Tibial nerve (tissue), 4 donors: ENCODE measurements at regions not wholly inside any gene's neighbourhood (a gene's known extent, or its start where the extent isn't known, plus 50 kb on each side); places are given as distances from the start of the nearest gene placed in this dataset.

ENCODE experiments used
- DNase-seq, 2 donors: peaks; one replicate each; pipeline ENCODE4 v3.0.0-alpha.2; 2019; ENCODE audit warnings: low spot score in 2 of 2
- H3K27ac ChIP-seq, 4 donors: fragments of 200-600 bp; sonication (generic) in 3 of 4; one replicate each; pipeline ENCODE4 v1.5.1; 2017 to 2019; ENCODE audit warnings: mild to moderate bottlenecking in 1 of 4
- H3K27me3 ChIP-seq, 2 donors: fragments of 200-600 bp; sonication (generic) in 1 of 2; one replicate each; pipeline versions ENCODE4 v1.5.1 to v1.6.0; 2017 to 2019
- H3K36me3 ChIP-seq, 3 donors: fragments of 200-600 bp; sonication (generic); one replicate each; pipeline ENCODE4 v1.5.1; 2018 to 2019
- H3K4me1 ChIP-seq, 4 donors: fragments of 200-600 bp; sonication (generic) in 3 of 4; one replicate each; pipeline ENCODE4 v1.5.1; 2017 to 2019
- H3K4me3 ChIP-seq, 4 donors: fragments of 200-600 bp; sonication (generic) in 3 of 4; one replicate each; pipeline ENCODE4 v1.5.1; 2017 to 2019; ENCODE audit warnings: mild to moderate bottlenecking in 1 of 4, moderate library complexity in 1 of 4
- H3K9me3 ChIP-seq, 4 donors: fragments of 200-600 bp; sonication (generic) in 3 of 4; one replicate each; pipeline ENCODE4 v1.5.1; 2017 to 2019
- EP300 ChIP-seq, 2 donors: sonication (generic); formaldehyde crosslinking; IDR thresholded peaks; one replicate each; pipeline ENCODE4 v1.6.1; 2017; ENCODE audit warnings: antibody characterized with exemption in 2 of 2, mild to moderate bottlenecking in 1 of 2
- POLR2A ChIP-seq, 2 donors: fragments of 450-650 bp; IDR thresholded peaks; one replicate each; pipeline ENCODE4 v1.6.1; 2017; ENCODE audit warnings: antibody characterized with exemption in 2 of 2, mild to moderate bottlenecking in 2 of 2, moderate library complexity in 2 of 2
- WGBS, 2 donors: methylation state at CpG; one replicate each; pipeline ENCODE4 v1.1.5; 2018; 5-methylcytosine and 5-hydroxymethylcytosine counted together
- TF ChIP-seq, protein P1 (sequence below), 5 experiments: fragments of 200-600 bp in 3 of 5; fragments of 450-650 bp in 2 of 5; sonication (generic) in 3 of 5; IDR thresholded peaks; one replicate each; pipeline ENCODE4 v1.5.1; 2016 to 2019; ENCODE audit warnings: antibody characterized with exemption in 5 of 5, mild to moderate bottlenecking in 3 of 5, moderate library complexity in 2 of 5

DNA sequence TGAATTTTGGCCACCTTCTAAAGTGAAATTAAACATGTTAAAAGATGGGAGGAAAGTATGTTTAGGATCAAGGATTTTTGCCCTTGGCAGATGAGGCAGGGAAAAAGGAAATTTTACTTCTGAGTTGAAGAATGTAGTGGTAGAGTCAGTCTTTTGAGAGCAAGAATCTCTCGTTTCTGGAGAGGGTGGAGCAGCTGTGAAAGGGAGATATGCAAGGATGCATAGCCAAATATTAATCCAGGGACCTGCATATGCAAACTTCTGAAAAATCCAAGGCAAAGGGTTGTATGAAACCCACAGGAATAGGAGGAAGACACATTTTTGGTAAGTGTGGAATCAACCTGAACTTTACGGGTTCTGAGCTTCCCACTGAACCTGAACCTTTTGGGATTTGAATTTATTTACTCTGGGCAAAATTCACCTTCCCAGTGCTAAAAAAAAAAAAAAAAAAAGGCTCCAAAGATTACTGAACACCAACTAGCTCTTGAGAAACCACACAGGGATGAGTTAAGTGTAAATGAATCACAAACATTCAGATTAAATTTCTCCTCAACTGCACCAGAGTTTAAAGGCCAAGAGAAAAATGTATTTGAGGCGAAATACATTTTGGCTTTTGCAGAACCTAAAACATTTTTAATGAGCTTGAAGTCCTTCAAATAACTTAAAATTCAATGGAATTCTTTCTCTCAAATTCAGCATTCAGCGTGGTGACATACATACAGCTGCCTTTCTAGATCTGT lies 187.1 kb upstream of the CDKN3 start:
- H3K27me3 ChIP-seq, result no peaks in the 10 kb centered on the region
- H3K4me3 ChIP-seq, result no peak overlapping the region
- H3K36me3 ChIP-seq, result no peaks in the 10 kb centered on the region
- no peak for TF ChIP-seq EP300 (IDR thresholded peaks at IDR 0.05)
- TF ChIP-seq POLR2A (IDR thresholded peaks at IDR 0.05), result no peak
- TF ChIP-seq, protein P1, sequence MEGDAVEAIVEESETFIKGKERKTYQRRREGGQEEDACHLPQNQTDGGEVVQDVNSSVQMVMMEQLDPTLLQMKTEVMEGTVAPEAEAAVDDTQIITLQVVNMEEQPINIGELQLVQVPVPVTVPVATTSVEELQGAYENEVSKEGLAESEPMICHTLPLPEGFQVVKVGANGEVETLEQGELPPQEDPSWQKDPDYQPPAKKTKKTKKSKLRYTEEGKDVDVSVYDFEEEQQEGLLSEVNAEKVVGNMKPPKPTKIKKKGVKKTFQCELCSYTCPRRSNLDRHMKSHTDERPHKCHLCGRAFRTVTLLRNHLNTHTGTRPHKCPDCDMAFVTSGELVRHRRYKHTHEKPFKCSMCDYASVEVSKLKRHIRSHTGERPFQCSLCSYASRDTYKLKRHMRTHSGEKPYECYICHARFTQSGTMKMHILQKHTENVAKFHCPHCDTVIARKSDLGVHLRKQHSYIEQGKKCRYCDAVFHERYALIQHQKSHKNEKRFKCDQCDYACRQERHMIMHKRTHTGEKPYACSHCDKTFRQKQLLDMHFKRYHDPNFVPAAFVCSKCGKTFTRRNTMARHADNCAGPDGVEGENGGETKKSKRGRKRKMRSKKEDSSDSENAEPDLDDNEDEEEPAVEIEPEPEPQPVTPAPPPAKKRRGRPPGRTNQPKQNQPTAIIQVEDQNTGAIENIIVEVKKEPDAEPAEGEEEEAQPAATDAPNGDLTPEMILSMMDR (IDR thresholded peaks at IDR 0.05), result no peak
- DNase-seq, result no peak
- H3K9me3 ChIP-seq, result no peaks in the 10 kb centered on the region
- peaks cover 0 to 18% (median 0%) of the 10 kb centered on the region in 4 donors for H3K4me1 ChIP-seq
- 69 to 70% methylated on average over 4 of the region's 4 CpGs for WGBS, 2 donors
- no peak overlapping the region for H3K27ac ChIP-seq

DNA sequence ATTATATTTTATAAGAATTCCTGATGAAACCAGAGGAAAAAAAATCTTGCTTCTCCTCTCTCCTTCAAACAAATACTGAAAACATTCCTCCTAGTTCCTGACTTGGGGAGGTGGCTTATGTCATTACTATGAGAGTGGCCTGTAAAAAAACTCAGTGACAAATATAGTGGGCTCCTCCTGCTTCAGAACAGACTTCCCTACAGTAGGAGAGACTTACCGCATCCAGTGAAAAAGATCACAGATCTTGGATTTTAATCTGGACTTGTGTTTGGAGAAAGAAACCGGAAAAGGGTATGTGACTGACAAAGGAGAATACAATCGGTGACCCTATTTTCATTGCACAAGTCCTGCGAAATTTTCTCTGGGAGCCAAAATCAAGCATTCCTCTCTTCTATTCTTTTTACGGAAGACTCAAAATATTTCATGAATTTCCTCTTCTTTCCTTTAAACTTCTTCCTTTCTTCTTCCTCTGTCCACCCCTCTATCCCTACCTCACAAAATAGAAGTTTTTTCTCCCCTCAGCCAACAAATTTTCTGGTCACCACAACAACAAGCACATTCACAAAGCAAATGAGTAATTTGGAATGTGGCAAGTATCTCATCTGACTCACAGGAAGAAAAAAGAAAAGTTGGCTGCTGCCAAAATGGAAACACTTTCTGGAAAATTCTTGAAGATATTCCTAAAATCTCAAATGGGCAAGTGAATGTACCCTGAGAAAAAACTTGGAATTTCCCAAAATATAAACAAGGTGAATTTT lies 185.1 kb upstream of the CDKN3 start:
- Histone ChIP-seq H3K36me3 (no peaks in the 10 kb centered on the region), H3K27ac (peak overlapping the region in 3 of 4 donors; percentile 9 to 77 (median 74)), H3K4me3 (no peak overlapping the region), H3K9me3 (no peaks in the 10 kb centered on the region), H3K4me1 (peaks cover 0 to 18% (median 0%) of the 10 kb centered on the region in 4 donors), H3K27me3 (no peaks in the 10 kb centered on the region)
- DNase-seq, result no peak
- TF ChIP-seq, protein P1 (IDR thresholded peaks at IDR 0.05), result no peak
- TF ChIP-seq EP300 (IDR thresholded peaks at IDR 0.05), result peak in 1 of 2 donors; percentile 57
- WGBS, 2 donors, result 27 to 40% methylated on average over 5 of the region's 5 CpGs

DNA sequence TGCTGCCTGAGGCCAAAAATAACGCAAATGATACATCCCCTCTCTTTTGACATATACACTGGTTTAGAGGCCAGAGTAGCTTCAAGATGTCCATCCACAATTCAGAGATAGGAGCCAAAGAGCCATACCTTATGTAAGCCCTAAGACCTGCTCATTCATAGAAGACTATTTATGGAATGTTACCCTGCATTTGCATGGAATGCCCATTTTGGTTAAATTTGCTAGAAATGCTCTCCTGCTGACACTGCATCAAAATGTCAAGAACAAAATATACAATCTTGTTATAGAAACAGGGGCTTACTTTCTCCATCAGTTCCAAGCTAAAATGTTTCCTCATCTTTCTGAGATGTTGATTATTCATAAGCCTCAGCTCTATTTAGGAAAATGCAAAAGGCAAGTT lies 183.3 kb upstream of the CDKN3 start:
- WGBS, 2 donors, result 100% methylated on average over 1 of the region's 1 CpG

DNA sequence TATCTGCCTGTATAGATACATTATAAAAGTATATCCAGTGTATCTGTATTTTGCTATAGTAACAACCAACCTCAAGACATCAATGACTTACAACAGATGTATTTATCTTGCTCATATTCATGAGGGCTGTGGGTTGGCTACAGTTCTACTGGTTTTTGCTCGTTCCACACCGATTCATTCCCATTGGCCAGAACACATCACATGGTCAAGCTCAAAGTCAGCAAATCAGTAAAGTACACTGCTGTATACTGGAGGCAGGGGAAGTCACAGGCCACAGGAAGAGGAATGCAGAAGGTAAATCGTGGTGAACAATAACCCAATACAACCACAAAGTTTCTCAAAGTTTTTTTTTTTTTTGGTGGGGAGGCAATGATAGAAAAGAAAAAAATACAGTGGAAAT lies 180.0 kb upstream of the CDKN3 start:
- peaks cover 0 to 21% of the 10 kb centered on the region in 2 donors for H3K27me3 ChIP-seq
- no peak for DNase-seq
- no peak overlapping the region for H3K4me3 ChIP-seq
- H3K27ac ChIP-seq, result no peak overlapping the region
- no peaks in the 10 kb centered on the region for H3K9me3 ChIP-seq
- peaks cover 0 to 32% (median 0%) of the 10 kb centered on the region in 4 donors for H3K4me1 ChIP-seq
- no peak for TF ChIP-seq POLR2A (IDR thresholded peaks at IDR 0.05)
- TF ChIP-seq EP300 (IDR thresholded peaks at IDR 0.05), result no peak
- TF ChIP-seq, protein P1 (IDR thresholded peaks at IDR 0.05), result no peak
- 73 to 75% methylated on average over 3 of the region's 3 CpGs for WGBS, 2 donors
- H3K36me3 ChIP-seq, result no peaks in the 10 kb centered on the region

More for the DNA sequence above, 183.3 kb upstream of the CDKN3 start:
- no peak for TF ChIP-seq POLR2A (IDR thresholded peaks at IDR 0.05)
- TF ChIP-seq EP300 (IDR thresholded peaks at IDR 0.05), result no peak
- TF ChIP-seq, protein P1 (IDR thresholded peaks at IDR 0.05), result no peak
- no peaks in the 10 kb centered on the region for H3K9me3 ChIP-seq
- no peak for DNase-seq
- H3K27ac ChIP-seq, result no peak overlapping the region
- H3K36me3 ChIP-seq, result no peaks in the 10 kb centered on the region
- H3K4me3 ChIP-seq, result no peak overlapping the region
- H3K4me1 ChIP-seq, result peaks cover 0 to 18% (median 0%) of the 10 kb centered on the region in 4 donors
- peaks cover 0 to 3% of the 10 kb centered on the region in 2 donors for H3K27me3 ChIP-seq
